ENCODE measurements at regions not wholly inside any gene's neighbourhood (a gene's known extent, or its start where the extent isn't known, plus 50 kb on each side); places are given as distances from the start of the nearest gene placed in this dataset.

- TF ChIP-seq, protein P1, sequence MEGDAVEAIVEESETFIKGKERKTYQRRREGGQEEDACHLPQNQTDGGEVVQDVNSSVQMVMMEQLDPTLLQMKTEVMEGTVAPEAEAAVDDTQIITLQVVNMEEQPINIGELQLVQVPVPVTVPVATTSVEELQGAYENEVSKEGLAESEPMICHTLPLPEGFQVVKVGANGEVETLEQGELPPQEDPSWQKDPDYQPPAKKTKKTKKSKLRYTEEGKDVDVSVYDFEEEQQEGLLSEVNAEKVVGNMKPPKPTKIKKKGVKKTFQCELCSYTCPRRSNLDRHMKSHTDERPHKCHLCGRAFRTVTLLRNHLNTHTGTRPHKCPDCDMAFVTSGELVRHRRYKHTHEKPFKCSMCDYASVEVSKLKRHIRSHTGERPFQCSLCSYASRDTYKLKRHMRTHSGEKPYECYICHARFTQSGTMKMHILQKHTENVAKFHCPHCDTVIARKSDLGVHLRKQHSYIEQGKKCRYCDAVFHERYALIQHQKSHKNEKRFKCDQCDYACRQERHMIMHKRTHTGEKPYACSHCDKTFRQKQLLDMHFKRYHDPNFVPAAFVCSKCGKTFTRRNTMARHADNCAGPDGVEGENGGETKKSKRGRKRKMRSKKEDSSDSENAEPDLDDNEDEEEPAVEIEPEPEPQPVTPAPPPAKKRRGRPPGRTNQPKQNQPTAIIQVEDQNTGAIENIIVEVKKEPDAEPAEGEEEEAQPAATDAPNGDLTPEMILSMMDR (IDR thresholded peaks at IDR 0.05): no peak
- no peak for TF ChIP-seq POLR2A (IDR thresholded peaks at IDR 0.05)
These were observed 60.2 kb upstream of the VCX3B start for GRCh38 chrX:8404471-8404870.
